ENCODE measurements at regions not wholly inside any gene's neighbourhood (a gene's known extent, or its start where the extent isn't known, plus 50 kb on each side); places are given as distances from the start of the nearest gene placed in this dataset.

DNA sequence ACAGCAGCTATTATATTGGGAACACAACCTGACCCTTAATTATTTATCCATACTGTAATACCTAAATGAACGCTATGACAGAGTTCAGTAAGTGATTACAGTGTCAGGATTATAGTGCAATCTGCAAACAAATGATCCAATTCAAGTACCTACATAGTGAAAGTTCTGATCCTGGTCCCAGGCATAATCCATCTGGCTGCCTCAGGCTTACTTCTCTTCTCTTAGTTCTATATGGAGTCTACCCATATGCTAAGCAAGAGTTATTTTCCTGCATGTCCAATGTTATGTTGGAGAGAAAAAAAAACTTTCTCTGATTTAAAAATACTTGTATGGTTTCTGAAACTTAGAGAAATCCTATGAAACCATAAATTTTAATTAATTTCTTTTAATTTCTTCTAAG, 1487.7 kb upstream of the SLC10A2 start:
- FAIRE-seq (no peak), DNase-seq (ENCODE audit: low read depth in 1 of 2, low spot score in 2 of 2) (no peak)
- H4K20me1 ChIP-seq (replicated peaks in 1 of 2; ENCODE audit: control insufficient read depth in 1 of 2, insufficient read depth in 2 of 2, low read length in 2 of 2), result no peaks in the 10 kb centered on the region
- no peak overlapping the region for H3K9ac ChIP-seq (replicated peaks in 1 of 4; ENCODE audit: extremely low read depth in 1 of 4, low read depth in 3 of 4, low read length in 3 of 4)
- no peak overlapping the region for H3K4me2 ChIP-seq (ENCODE audit: insufficient read depth in 1 of 2, low read depth in 2 of 2, low read length in 2 of 2)
- H2BK12ac ChIP-seq (ENCODE audit: low read depth, low read length), result no peak overlapping the region
- no peak overlapping the region for H4K8ac ChIP-seq (ENCODE audit: extremely low read depth, insufficient read depth, low read length)
- no peaks in the 10 kb centered on the region for H3K23me2 ChIP-seq (ENCODE audit: low read depth, low read length)
- H3K4me1 ChIP-seq (replicated peaks in 1 of 4; ENCODE audit: control insufficient read depth in 3 of 4, insufficient read depth in 4 of 4, low read length in 3 of 4), result no peaks in the 10 kb centered on the region
- ChIA-PET CTCF (ENCODE audit: partially characterized antibody) (interaction anchor here (0.9 to 1.0 kb wide), 3 partner anchors 10 to 670 kb away, joined by 3 to 5 read pairs (median 4); no protein-coding TSS in a partner anchor), POLR2A (ENCODE audit: partially characterized antibody) (no interaction called here)
- H3K14ac ChIP-seq (ENCODE audit: insufficient read length), result no peak overlapping the region
- no peak overlapping the region for H2BK5ac ChIP-seq (ENCODE audit: low read depth, low read length)
- H3K79me2 ChIP-seq (ENCODE audit: control insufficient read depth in 1 of 2, insufficient read depth in 2 of 2, low read length in 2 of 2), result no peaks in the 10 kb centered on the region
- H2BK120ac ChIP-seq (replicated peaks; ENCODE audit: low read depth, low read length), result no peak overlapping the region
- no peak overlapping the region for H2AK5ac ChIP-seq (ENCODE audit: low read depth, low read length)
- no peaks in the 10 kb centered on the region for H3K79me1 ChIP-seq (ENCODE audit: low read depth, low read length)
- no peak overlapping the region for H4K91ac ChIP-seq (replicated peaks; ENCODE audit: insufficient read length, low read length)
- no peak overlapping the region for H3K18ac ChIP-seq (ENCODE audit: extremely low read depth, low read length)
- H4K5ac ChIP-seq (ENCODE audit: insufficient read length, low read depth, low read length), result no peak overlapping the region
- no peak overlapping the region for H3K56ac ChIP-seq (replicated peaks; ENCODE audit: insufficient read length, low read depth, low read length)
- H2AFZ ChIP-seq (ENCODE audit: low read length), result no peak overlapping the region
- H3K4me3 ChIP-seq (ENCODE audit: extremely low read depth in 1 of 4, insufficient read depth in 2 of 4, low read depth in 3 of 4, low read length in 4 of 4), result no peak overlapping the region
- no peaks in the 10 kb centered on the region for H3K36me3 ChIP-seq (ENCODE audit: control insufficient read depth in 2 of 4, insufficient read depth in 4 of 4, low read length in 3 of 4)
- H3K27me3 ChIP-seq (replicated peaks in 1 of 4; ENCODE audit: control insufficient read depth in 3 of 4, extremely low read depth in 1 of 4, insufficient read depth in 3 of 4, low read length in 3 of 4), result no peaks in the 10 kb centered on the region
- TF ChIP-seq HDAC2 (IDR thresholded peaks at IDR 0.05; ENCODE audit: borderline replicate concordance in 1 of 2, low read depth in 2 of 2, low read length in 2 of 2), result no peak
- no peak for TF ChIP-seq KDM5A (IDR thresholded peaks at IDR 0.05; ENCODE audit: low read length)
- TF ChIP-seq CREB1 (IDR thresholded peaks at IDR 0.05), result no peak
- no peak overlapping the region for H3K23ac ChIP-seq (ENCODE audit: insufficient read length)
- H2BK15ac ChIP-seq (ENCODE audit: low read length), result no peak overlapping the region
- no peaks in the 10 kb centered on the region for H3K9me3 ChIP-seq (ENCODE audit: insufficient read depth in 2 of 2, low read depth in 1 of 2, low read length in 1 of 2)
- H3K27ac ChIP-seq (ENCODE audit: low read depth, low read length), result no peak overlapping the region
- 91% methylated on average over 1 of the region's 1 CpG; no CpG with 5 or more reads in 1 of the 2 experiments for WGBS, 2 experiments (ENCODE audit: extremely low coverage in 1 of 2, insufficient coverage in 1 of 2, insufficient read length in 1 of 2, insufficient replicate concordance in 2 of 2, low coverage in 1 of 2, low lambda C conversion rate in 2 of 2, missing lambda C conversion rate in 1 of 2)
- H3K4ac ChIP-seq (replicated peaks; ENCODE audit: insufficient read length, low read depth, low read length), result no peak overlapping the region
- H2BK20ac ChIP-seq (ENCODE audit: low read length), result no peak overlapping the region
